ENCODE measurements at regions not wholly inside any gene's neighbourhood (a gene's known extent, or its start where the extent isn't known, plus 50 kb on each side); places are given as distances from the start of the nearest gene placed in this dataset.

DNA sequence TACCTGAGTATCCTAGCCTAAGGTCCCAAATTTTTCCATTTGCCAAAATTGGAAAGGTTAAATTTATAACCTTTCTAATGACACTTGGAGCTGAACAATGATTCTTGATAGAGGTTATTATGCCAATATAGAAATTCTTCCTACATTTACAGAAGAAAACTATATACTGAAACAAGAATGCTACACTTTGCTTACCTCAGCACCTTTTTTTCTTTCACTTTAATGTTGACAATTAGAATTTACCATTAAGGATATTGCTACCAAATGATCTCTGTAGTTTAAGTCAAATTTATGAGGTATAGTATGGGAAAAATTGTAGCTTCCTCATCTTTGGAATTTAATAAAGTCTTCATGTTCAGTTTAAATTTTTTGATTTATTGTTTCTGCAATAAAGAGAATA lies 577.0 kb downstream of the NR4A2 start:
- Histone ChIP-seq H3K36me3 (ENCODE audit: low read depth) (no peaks in the 10 kb centered on the region), H3K27me3 (ENCODE audit: insufficient read depth, poor library complexity, severe bottlenecking) (no peaks in the 10 kb centered on the region), H3K4me3 (ENCODE audit: severe bottlenecking) (no peak overlapping the region), H3K4me1 (ENCODE audit: insufficient read depth, poor library complexity, severe bottlenecking) (no peaks in the 10 kb centered on the region), H3K9me3 (ENCODE audit: severe bottlenecking) (no peaks in the 10 kb centered on the region), H3K27ac (ENCODE audit: poor library complexity, severe bottlenecking) (no peak overlapping the region)
- ATAC-seq (ENCODE audit: low read depth) (no peak), DNase-seq (ENCODE audit: low spot score) (no peak)
- TF ChIP-seq, protein P1, sequence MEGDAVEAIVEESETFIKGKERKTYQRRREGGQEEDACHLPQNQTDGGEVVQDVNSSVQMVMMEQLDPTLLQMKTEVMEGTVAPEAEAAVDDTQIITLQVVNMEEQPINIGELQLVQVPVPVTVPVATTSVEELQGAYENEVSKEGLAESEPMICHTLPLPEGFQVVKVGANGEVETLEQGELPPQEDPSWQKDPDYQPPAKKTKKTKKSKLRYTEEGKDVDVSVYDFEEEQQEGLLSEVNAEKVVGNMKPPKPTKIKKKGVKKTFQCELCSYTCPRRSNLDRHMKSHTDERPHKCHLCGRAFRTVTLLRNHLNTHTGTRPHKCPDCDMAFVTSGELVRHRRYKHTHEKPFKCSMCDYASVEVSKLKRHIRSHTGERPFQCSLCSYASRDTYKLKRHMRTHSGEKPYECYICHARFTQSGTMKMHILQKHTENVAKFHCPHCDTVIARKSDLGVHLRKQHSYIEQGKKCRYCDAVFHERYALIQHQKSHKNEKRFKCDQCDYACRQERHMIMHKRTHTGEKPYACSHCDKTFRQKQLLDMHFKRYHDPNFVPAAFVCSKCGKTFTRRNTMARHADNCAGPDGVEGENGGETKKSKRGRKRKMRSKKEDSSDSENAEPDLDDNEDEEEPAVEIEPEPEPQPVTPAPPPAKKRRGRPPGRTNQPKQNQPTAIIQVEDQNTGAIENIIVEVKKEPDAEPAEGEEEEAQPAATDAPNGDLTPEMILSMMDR (IDR thresholded peaks at IDR 0.05; ENCODE audit: poor library complexity, severe bottlenecking), result no peak

- no peaks in the 10 kb centered on the region for H3K9me3 ChIP-seq (ENCODE audit: severe bottlenecking)
- no peaks in the 10 kb centered on the region for H3K36me3 ChIP-seq (ENCODE audit: low read depth)
- no peak for DNase-seq (ENCODE audit: low spot score)
- ATAC-seq (ENCODE audit: low read depth), result no peak
- H3K4me3 ChIP-seq (ENCODE audit: severe bottlenecking), result no peak overlapping the region
- no peaks in the 10 kb centered on the region for H3K27me3 ChIP-seq (ENCODE audit: insufficient read depth, poor library complexity, severe bottlenecking)
- H3K4me1 ChIP-seq (ENCODE audit: insufficient read depth, poor library complexity, severe bottlenecking), result no peaks in the 10 kb centered on the region
- TF ChIP-seq, protein P1 (IDR thresholded peaks at IDR 0.05; ENCODE audit: poor library complexity, severe bottlenecking), result no peak
- no peak overlapping the region for H3K27ac ChIP-seq (ENCODE audit: poor library complexity, severe bottlenecking)
These were observed 584.4 kb downstream of the NR4A2 start for GRCh38 chr2:155748131-155748530.

GRCh38 chr2:155747531-155747930 lies 585.0 kb downstream of the NR4A2 start:
- Histone ChIP-seq H3K4me1 (ENCODE audit: insufficient read depth, poor library complexity, severe bottlenecking) (no peaks in the 10 kb centered on the region), H3K27me3 (ENCODE audit: insufficient read depth, poor library complexity, severe bottlenecking) (no peaks in the 10 kb centered on the region), H3K9me3 (ENCODE audit: severe bottlenecking) (no peaks in the 10 kb centered on the region), H3K36me3 (ENCODE audit: low read depth) (no peaks in the 10 kb centered on the region), H3K4me3 (ENCODE audit: severe bottlenecking) (no peak overlapping the region), H3K27ac (ENCODE audit: poor library complexity, severe bottlenecking) (no peak overlapping the region)
- DNase-seq (ENCODE audit: low spot score), result no peak
- TF ChIP-seq, protein P1 (IDR thresholded peaks at IDR 0.05; ENCODE audit: poor library complexity, severe bottlenecking), result no peak
- no peak for ATAC-seq (ENCODE audit: low read depth)

DNA sequence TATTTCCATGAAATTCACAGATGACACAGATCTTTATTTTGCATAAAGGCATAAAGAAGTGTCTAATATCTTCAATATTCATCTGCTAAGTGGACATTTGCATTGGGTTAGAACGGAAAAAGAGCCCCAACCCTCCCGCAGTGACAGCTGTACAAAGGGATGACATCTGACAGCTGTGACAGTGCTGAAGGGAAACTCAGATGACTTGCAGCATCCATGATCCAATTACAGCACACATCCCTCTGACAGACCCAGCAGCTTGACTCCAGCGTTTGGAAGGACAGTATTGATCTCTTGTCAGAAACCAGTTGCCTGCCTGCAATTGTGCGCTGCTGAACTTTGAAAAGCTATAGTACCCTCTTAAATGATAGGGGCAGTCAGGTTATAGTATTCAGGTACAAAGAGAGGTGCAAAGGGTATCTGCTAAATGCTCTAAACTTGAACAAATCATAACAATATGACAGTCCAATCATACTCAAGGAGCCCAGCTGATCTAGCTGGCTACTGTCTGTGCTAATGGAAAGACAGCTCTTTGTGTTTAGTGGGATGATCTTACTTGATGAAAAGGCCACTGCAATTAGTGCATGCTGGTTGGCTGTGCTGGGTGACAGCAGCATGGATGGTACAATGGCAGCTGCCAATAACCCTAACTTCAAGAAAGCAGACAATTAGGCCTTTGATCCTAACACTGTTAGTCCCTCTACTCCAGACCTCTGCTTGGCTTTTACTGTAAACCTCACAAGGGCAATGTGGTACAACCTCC lies 599.2 kb downstream of the NR4A2 start:
- TF ChIP-seq, protein P1 (IDR thresholded peaks at IDR 0.05; ENCODE audit: poor library complexity, severe bottlenecking), result no peak
- ATAC-seq (ENCODE audit: low read depth) (no peak), DNase-seq (ENCODE audit: low spot score) (no peak)
- no peaks in the 10 kb centered on the region for H3K9me3 ChIP-seq (ENCODE audit: severe bottlenecking)
- H3K4me3 ChIP-seq (ENCODE audit: severe bottlenecking), result no peak overlapping the region
- H3K27ac ChIP-seq (ENCODE audit: poor library complexity, severe bottlenecking), result no peak overlapping the region
- no peaks in the 10 kb centered on the region for H3K27me3 ChIP-seq (ENCODE audit: insufficient read depth, poor library complexity, severe bottlenecking)
- H3K4me1 ChIP-seq (ENCODE audit: insufficient read depth, poor library complexity, severe bottlenecking), result no peaks in the 10 kb centered on the region
- H3K36me3 ChIP-seq (ENCODE audit: low read depth), result no peaks in the 10 kb centered on the region

- TF ChIP-seq, protein P1 (IDR thresholded peaks at IDR 0.05; ENCODE audit: poor library complexity, severe bottlenecking), result no peak
- Histone ChIP-seq H3K4me3 (ENCODE audit: severe bottlenecking) (no peak overlapping the region), H3K27me3 (ENCODE audit: insufficient read depth, poor library complexity, severe bottlenecking) (no peaks in the 10 kb centered on the region), H3K9me3 (ENCODE audit: severe bottlenecking) (no peaks in the 10 kb centered on the region), H3K36me3 (ENCODE audit: low read depth) (no peaks in the 10 kb centered on the region), H3K27ac (ENCODE audit: poor library complexity, severe bottlenecking) (no peak overlapping the region), H3K4me1 (ENCODE audit: insufficient read depth, poor library complexity, severe bottlenecking) (no peaks in the 10 kb centered on the region)
- no peak for ATAC-seq (ENCODE audit: low read depth)
- no peak for DNase-seq (ENCODE audit: low spot score)
These were observed 601.7 kb downstream of the NR4A2 start for GRCh38 chr2:155730804-155731203.
